ENCODE measurements at regions not wholly inside any gene's neighbourhood (a gene's known extent, or its start where the extent isn't known, plus 50 kb on each side); places are given as distances from the start of the nearest gene placed in this dataset.

DNA sequence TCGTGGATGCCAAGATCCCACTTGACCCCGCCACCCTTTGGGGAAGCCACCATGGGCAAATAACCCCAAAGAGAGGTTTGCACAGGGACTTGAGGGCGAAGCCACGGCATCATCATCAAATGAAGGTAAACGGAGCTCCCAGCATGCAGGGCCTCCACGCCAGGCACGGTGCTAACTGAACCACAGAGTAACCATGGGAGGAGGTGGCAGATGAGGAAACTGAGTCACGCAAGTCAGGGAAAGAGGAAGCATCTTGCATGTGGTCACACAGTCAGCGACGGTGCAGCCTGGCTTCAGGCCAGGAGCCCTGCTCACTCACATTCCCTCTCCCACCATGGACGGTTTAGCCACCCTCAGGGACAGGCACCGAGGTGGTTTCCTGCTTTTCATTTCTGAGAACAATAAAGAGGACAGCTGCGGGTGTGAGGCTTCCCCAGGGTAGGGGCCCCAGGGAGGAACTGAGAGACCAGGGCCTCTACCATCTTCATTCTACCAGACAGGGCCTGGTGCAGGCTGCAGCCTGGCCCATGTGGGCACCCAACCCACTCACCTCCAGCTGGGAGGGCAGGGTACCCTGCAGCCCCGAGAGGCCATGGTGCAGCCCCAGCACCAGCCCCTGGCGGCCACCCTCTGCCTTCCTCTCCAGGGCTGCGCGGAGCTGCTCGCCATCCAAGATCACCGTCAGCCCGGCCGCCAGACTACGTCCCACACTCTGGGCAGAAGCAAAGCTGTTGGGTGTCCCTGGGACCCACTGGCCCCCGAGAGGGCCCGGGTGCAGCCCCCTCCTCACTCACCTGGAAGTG lies 78.3 kb downstream of the RMI2 start:
- H3K27me3 Mint-ChIP-seq: no peaks in the 10 kb centered on the region

DNA sequence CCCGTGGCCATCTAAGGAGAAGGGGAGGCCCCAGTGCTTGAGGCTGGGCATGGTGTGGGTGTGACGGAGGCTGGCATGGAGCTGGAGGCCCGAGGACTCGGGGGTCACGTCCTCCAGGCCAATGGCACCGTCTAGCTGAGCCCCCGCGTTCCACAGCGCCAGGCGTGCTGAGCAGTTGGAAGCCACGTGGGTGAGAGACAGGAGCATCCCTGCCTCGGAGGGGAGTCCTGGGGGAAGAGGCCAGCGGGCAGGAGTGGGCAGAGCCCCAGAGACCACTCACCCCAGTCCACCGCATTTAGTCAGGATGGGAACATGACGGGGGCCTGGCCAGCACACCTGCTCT lies 78.8 kb downstream of the RMI2 start:
- no peak for DNase-seq
- Mint-ChIP-seq H3K27me3 (no peaks in the 10 kb centered on the region), H3K36me3 (no peaks in the 10 kb centered on the region), H3K4me1 (peaks cover 2% of the 10 kb centered on the region), H3K4me3 (no peak overlapping the region), H3K27ac (no peak overlapping the region), H3K9me3 (no peaks in the 10 kb centered on the region)
- POLR2A ChIA-PET: no interaction called here
- ATAC-seq (ENCODE audit: low read depth): no peak

More for the DNA sequence above, 78.3 kb downstream of the RMI2 start:
- ATAC-seq (ENCODE audit: low read depth): peak; percentile 33
- DNase-seq: no peak
- no peak overlapping the region for H3K4me3 Mint-ChIP-seq
- H3K36me3 Mint-ChIP-seq: no peaks in the 10 kb centered on the region
- H3K4me1 Mint-ChIP-seq: peaks cover 2% of the 10 kb centered on the region
- POLR2A ChIA-PET: no interaction called here
- H3K27ac Mint-ChIP-seq: no peak overlapping the region
- H3K9me3 Mint-ChIP-seq: no peaks in the 10 kb centered on the region

DNA sequence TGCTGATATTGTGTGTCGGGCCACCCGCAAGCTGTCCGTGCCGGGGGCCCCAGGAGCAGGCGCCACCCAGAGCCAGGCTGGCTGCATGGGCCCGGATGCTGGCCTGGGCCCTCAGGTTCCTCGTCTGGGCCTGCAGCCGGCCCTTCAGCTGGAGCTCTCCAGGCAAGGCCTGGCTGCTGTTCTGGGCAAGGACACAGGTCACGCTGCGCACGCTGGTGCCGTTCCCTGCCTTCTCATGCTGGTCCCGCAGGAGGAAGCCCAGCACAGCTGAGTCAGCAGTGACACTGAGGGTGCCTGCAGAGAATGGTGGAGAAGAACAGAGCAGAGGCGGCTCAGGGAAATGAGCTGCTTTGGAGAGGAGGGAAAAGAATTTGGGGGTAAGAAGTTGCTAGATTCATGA lies 79.9 kb downstream of the RMI2 start:
- Mint-ChIP-seq H3K36me3 (no peaks in the 10 kb centered on the region), H3K4me1 (peaks cover 2% of the 10 kb centered on the region), H3K9me3 (no peaks in the 10 kb centered on the region), H3K27me3 (no peaks in the 10 kb centered on the region), H3K27ac (no peak overlapping the region), H3K4me3 (no peak overlapping the region)
- no peak for DNase-seq
- ATAC-seq (ENCODE audit: low read depth): no peak
- POLR2A ChIA-PET: no interaction called here

DNA sequence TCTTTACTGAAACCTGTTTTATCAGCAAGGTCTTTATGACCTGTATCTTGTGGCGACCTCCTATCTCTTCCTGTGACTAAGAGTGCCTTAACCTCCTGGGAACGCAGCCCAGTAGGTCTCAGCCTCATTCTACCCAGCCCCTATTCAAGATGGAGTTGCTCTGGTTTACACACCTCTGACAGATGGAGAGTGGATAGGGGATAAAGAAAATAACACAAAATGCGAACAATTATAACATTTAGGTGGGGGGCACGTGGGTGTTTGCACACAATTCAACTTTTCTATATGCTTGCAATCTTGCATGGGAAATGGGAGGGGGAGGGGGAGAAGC lies 83.3 kb downstream of the RMI2 start:
- Mint-ChIP-seq H3K27me3 (peaks cover 2% of the 10 kb centered on the region), H3K4me3 (no peak overlapping the region), H3K4me1 (no peaks in the 10 kb centered on the region), H3K27ac (no peak overlapping the region), H3K36me3 (no peaks in the 10 kb centered on the region), H3K9me3 (no peaks in the 10 kb centered on the region)
- no peak for ATAC-seq (ENCODE audit: low read depth)
- POLR2A ChIA-PET: no interaction called here
- DNase-seq: no peak

DNA sequence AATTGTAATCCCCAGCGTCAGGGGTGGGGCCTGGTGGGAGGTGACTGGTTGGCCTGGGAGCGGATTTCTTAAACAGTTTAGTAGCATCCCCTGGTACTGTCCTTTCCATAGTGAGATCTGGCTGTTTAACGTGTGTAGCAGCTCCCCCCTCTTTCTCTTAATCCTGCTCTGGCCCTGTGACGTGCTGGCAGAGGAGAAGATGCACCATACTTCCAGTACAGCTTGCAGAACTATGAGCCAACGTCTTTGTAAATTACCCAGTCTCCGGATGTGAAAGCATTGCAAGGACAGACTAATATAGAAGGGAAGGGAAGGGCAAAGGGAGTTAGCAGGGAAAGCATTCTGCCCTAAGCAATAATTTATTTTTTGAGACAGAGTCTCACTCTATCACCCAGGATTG lies 83.9 kb downstream of the RMI2 start:
- no peaks in the 10 kb centered on the region for H3K9me3 Mint-ChIP-seq
- peaks cover 2% of the 10 kb centered on the region for H3K27me3 Mint-ChIP-seq
- H3K36me3 Mint-ChIP-seq: no peaks in the 10 kb centered on the region
- no peak for ATAC-seq (ENCODE audit: low read depth)
- no peak for DNase-seq
- POLR2A ChIA-PET: no interaction called here
- no peaks in the 10 kb centered on the region for H3K4me1 Mint-ChIP-seq
- no peak overlapping the region for H3K27ac Mint-ChIP-seq
- H3K4me3 Mint-ChIP-seq: no peak overlapping the region

DNA sequence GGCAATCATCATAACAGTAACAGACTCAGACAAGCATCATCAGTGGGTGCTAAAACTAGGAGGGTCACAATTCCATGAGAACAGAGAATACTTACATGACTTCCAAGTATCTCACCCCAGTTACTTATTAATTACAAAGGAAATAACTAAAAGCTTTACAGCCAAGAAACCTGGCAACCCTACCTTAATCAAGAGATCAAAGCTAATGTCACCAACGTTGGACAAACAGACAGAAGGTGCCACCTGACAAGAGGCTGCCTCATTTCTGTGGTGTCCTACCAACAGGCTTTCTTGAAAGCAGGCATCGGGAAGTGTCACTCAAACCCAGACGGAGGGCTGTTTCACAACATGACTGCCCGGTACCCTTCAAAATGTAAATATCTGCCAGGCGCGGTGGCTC lies 84.6 kb downstream of the RMI2 start:
- H3K27ac Mint-ChIP-seq: no peak overlapping the region
- no peaks in the 10 kb centered on the region for H3K4me1 Mint-ChIP-seq
- POLR2A ChIA-PET: no interaction called here

DNA sequence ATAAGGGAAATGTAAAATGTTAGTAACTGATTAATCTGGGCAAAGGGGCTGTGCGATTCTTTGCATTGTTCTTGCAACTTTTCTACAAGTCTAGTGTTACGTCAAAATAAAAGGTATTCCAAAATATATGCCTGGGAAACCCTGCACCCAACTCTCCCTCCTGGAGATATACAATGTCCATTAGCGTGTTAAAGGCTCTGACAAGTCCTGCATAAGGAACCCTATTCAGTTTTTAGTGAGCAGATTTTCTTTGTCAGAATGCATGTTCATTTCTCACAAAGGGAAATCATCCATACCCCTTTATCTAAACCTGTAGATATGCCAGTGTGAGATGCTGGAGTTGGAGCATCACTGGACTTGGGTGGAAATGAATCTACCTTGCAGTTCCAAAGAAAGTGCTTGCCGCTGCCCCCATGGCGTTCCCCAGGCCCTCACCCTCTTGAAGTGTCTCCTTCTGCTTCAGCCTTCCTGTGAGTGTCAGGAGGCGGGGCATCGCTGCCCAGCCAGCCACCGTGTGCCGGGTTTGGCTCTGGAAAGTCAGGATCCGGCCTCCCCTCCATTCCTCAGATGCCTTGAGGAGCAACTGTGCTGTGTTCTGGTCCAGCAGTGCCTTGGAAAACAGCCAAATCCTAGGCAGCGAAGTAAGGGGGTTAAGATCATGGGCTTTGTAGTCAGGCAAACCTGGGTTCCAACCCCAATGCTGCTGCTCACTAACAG lies 85.5 kb downstream of the RMI2 start:
- H3K4me3 Mint-ChIP-seq: no peak overlapping the region
- no peak for ATAC-seq (ENCODE audit: low read depth)
- no peak for DNase-seq
- H3K9me3 Mint-ChIP-seq: no peaks in the 10 kb centered on the region
- POLR2A ChIA-PET: no interaction called here
- no peaks in the 10 kb centered on the region for H3K4me1 Mint-ChIP-seq
- no peak overlapping the region for H3K27ac Mint-ChIP-seq
- no peaks in the 10 kb centered on the region for H3K36me3 Mint-ChIP-seq
- H3K27me3 Mint-ChIP-seq: peaks cover 2% of the 10 kb centered on the region

More for the DNA sequence above, 84.6 kb downstream of the RMI2 start:
- H3K36me3 Mint-ChIP-seq: no peaks in the 10 kb centered on the region
- no peak overlapping the region for H3K4me3 Mint-ChIP-seq
- H3K27me3 Mint-ChIP-seq: peaks cover 2% of the 10 kb centered on the region
- DNase-seq (no peak), ATAC-seq (ENCODE audit: low read depth) (no peak)
- no peaks in the 10 kb centered on the region for H3K9me3 Mint-ChIP-seq

DNA sequence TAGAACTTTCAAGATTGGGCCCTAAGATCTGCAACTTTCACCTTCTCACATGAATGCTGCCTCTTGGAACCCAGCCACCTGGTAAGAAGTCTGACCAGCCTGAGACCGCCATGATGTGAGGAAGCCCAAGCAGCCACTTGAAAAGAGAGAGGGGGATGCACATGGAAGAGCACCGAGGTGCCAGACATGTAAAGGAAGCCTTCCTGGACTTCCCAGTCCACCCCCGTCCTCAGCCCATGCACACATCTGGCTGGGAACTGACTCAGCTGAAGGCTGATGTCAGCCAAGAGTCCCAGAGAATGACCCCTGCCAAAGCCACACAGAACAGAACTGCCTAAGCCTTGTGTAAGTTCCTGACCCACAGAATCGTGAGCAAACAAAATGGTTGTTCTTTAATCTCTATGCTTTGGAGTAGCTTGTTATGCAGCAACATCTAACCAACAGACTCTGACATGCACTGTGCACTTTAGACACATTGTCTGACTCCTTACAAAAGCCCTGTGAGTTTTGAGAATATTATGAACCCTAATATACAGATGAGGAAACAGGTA lies 86.7 kb downstream of the RMI2 start:
- Mint-ChIP-seq H3K27ac (no peak overlapping the region), H3K27me3 (peaks cover 4% of the 10 kb centered on the region), H3K9me3 (no peaks in the 10 kb centered on the region), H3K4me3 (no peak overlapping the region), H3K4me1 (no peaks in the 10 kb centered on the region), H3K36me3 (no peaks in the 10 kb centered on the region)
- DNase-seq (no peak), ATAC-seq (ENCODE audit: low read depth) (no peak)
- POLR2A ChIA-PET: no interaction called here

DNA sequence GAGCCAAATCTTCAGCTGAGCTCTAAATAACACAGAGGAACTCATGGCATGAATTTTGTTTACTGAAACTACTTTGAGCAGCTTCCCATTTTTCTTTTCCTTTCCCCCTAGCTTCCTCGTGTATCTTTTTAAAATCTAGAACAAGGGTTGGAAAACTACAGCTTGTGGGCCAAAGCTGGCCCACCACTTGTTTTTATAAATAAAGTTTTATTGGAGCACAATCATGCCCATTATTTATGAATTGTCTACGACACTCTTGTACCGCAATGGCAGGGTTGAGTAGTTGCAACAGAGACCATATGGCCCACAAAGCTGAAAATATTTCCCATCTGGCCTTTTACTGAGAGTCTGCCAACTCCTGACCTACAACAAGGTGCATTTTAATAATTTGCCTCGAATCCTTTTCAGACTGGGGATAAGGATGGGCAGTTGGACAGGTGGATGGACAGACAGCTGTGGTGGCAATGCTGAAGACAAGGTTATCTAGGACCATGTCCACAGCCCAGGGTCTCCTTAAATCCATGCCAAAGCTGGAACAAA lies 87.7 kb downstream of the RMI2 start:
- DNase-seq (no peak), ATAC-seq (ENCODE audit: low read depth) (no peak)
- Mint-ChIP-seq H3K27ac (no peak overlapping the region), H3K4me1 (no peaks in the 10 kb centered on the region), H3K27me3 (peaks cover 4% of the 10 kb centered on the region), H3K4me3 (no peak overlapping the region), H3K9me3 (no peaks in the 10 kb centered on the region), H3K36me3 (no peaks in the 10 kb centered on the region)
- POLR2A ChIA-PET: no interaction called here

DNA sequence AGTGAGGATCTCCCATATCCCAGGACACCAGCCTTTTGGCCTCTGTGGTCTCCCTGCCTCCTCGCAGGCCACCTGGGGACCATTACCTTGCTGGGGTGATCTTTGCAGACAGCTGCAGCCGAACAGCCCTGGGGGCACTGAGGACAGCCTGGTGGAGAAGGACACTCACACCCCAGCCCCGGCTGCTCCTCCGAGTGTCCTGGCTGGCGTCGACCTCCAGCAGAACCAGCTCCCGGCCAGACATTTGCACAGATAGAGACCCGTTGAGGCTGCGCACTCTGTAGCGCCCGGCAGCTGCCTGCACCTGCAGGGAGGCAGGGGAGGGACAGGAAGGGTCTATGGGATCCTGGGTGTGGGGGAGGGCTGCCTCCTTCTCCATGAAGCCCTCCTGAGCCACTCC lies 90.3 kb downstream of the RMI2 start:
- Mint-ChIP-seq H3K36me3 (no peaks in the 10 kb centered on the region), H3K4me1 (no peaks in the 10 kb centered on the region), H3K4me3 (no peak overlapping the region), H3K27ac (no peak overlapping the region), H3K27me3 (peaks cover 4% of the 10 kb centered on the region), H3K9me3 (no peaks in the 10 kb centered on the region)
- no peak for ATAC-seq (ENCODE audit: low read depth)
- POLR2A ChIA-PET: no interaction called here
- no peak for DNase-seq

DNA sequence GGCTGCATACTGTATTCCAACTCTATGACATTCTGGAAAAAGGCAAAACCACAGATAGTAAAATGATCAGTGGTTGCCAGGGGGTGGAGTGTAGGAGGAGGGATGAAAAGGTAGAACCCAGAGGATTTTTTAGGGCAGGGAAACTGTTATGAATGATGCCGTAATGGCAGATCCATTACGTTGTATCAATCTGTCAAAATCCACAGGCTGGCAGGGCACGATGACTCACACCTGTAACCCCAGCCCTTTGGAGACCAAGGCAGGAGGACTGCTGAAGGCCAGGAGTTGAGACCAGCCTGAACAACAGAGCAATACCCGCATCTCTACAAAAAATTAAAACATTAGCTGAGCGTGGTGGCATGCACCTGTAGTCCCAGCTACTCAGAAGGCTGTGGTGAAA lies 91.8 kb downstream of the RMI2 start:
- DNase-seq (no peak), ATAC-seq (ENCODE audit: low read depth) (no peak)
- no peaks in the 10 kb centered on the region for H3K36me3 Mint-ChIP-seq
- POLR2A ChIA-PET: no interaction called here
- no peak overlapping the region for H3K27ac Mint-ChIP-seq
- no peak overlapping the region for H3K4me3 Mint-ChIP-seq
- no peaks in the 10 kb centered on the region for H3K9me3 Mint-ChIP-seq
- H3K27me3 Mint-ChIP-seq: peaks cover 2% of the 10 kb centered on the region
- no peaks in the 10 kb centered on the region for H3K4me1 Mint-ChIP-seq

DNA sequence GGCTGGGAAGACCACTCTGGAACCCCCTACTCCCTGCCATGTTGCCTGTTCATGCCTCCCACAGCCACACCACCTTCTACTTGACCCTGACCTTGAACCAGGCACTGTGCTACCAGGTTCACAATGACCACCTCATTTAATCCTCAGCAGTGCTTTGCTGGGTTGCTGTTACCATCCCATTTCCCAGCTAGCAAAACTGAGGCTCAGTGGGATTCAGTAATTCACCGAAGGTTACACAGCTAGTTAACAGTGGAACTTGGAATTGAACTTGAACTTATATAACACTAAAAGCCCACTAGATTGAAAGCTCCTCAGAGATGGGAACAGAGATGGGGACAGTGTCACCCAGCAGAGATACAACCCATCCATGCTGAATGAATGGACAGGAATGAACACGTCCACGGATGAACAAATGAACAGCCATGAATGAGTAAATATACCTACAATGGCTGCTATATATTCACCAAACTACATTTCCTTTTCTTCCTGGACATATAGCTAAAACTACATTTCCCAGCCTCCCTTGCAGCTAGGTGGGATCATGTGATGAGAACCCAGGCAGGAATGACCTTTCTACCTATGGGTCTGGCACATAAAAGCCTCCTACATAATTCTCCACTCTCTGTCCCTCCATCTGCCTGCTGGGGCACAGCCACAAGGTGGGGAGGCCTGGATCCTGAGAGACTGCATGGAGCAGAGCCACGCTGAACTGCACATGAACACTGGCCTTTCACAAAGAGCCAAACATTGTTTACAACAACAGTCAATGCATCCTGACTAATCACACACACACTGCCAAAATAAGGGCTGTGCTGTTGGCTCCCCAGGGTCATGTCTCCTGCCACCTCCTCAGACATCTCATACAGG lies 94.8 kb downstream of the RMI2 start:
- ATAC-seq (ENCODE audit: low read depth) (no peak), DNase-seq (no peak)
- Mint-ChIP-seq H3K27ac (no peak overlapping the region), H3K36me3 (no peaks in the 10 kb centered on the region), H3K4me1 (no peaks in the 10 kb centered on the region), H3K27me3 (peaks cover 2% of the 10 kb centered on the region), H3K9me3 (no peaks in the 10 kb centered on the region), H3K4me3 (no peak overlapping the region)
- POLR2A ChIA-PET: no interaction called here

DNA sequence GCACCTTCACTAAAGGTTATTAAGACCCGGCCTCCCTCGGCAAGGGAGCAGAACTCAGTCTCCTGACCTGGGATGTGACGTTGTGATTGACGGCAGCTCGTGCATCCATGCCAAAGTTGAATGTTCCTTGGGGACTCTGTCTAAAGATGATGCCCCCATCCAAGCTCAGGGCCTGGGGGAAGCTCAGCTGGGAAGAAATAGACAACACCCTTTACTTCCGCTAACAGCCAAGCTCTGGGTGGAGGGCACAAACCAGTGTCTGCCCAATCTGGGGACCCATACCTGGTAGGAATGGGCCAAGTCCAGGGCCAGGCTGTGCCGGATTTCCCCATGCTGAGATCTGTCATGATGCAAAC lies 95.4 kb downstream of the RMI2 start:
- Mint-ChIP-seq H3K36me3 (no peaks in the 10 kb centered on the region), H3K4me3 (no peak overlapping the region), H3K9me3 (no peaks in the 10 kb centered on the region), H3K27me3 (peaks cover 2% of the 10 kb centered on the region), H3K27ac (no peak overlapping the region), H3K4me1 (no peaks in the 10 kb centered on the region)
- ATAC-seq (ENCODE audit: low read depth) (no peak), DNase-seq (no peak)
- POLR2A ChIA-PET: no interaction called here

All from activated naive CD8-positive, alpha-beta T cell treated with anti-CD3 and anti-CD28 coated beads, Interleukin-2, amount 10 ng/mL, durations not matched to agents 7 days and 5 days (primary cell).